Spleen (tissue), 7 donors: ENCODE measurements at regions not wholly inside any gene's neighbourhood (a gene's known extent, or its start where the extent isn't known, plus 50 kb on each side); places are given as distances from the start of the nearest gene placed in this dataset.

Experiments used
- POLR2A ChIP-seq, 3 donors: fragments of 450-650 bp; IDR thresholded peaks; one replicate each; pipeline ENCODE4 v1.5.1; 2017; ENCODE audit warnings: antibody characterized with exemption in 3 of 3, mild to moderate bottlenecking in 1 of 3
- POLR2AphosphoS5 ChIP-seq, 3 donors: sonication (generic); formaldehyde crosslinking; IDR thresholded peaks; one replicate each; pipeline ENCODE4 v1.5.1; 2017; ENCODE audit warnings: antibody characterized with exemption in 3 of 3
- TF ChIP-seq, protein P1 (sequence below), 11 experiments: fragments of 200-600 bp in 7 of 11; fragments of 450-650 bp in 4 of 11; sonication (generic) in 4 of 11; IDR thresholded peaks in 8 of 11; conservative IDR thresholded peaks in 3 of 11; 1 replicate in 7 of 11; 2 replicates in 4 of 11; pipeline versions ENCODE4 v1.4.0 to v1.8.0; 2016 to 2021; ENCODE audit warnings: antibody characterized with exemption in 11 of 11, inconsistent platforms in 4 of 11, mild to moderate bottlenecking in 1 of 11
- donor health status: DM: no; HTN: no; CAD: no; lungs with moderate emphysema.
- donor health status: DM: no; HTN: no; CAD: no.
- donor health status: DM: no; HTN: no; CAD: no.

DNA sequence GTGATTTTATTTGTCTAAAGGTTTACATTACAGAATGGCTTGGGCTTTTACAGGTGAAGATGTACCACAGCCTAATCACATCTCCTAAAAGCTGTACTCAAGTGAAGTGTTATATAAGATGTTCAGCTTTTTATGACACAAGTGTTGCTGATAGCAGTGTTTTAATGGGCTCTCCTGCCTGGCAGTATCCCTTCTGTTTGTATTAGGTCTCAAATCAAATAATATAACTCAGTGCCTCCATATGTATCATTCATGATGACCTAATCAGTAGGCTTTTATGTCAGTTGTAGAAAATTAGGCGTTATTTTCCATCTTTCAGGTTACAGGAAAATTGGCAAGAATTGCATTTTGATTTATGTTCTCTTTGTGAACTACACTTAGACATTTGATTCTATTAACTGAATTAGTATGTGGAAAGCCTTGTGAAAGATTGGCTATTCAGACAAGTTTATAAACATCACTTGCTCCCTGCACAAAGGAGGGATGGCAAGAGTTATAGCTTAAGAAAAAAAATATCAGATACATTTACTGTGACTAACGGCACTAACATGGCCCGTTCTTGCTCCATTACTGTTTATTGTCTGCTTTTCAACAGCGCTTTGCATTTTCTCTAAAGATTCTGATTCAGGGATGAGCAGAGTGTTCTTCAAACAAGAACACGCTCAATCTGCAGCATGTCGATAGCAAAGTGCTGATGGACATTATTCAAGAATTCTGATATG lies 143.7 kb upstream of the DIO2 start:
- TF ChIP-seq, protein P1, sequence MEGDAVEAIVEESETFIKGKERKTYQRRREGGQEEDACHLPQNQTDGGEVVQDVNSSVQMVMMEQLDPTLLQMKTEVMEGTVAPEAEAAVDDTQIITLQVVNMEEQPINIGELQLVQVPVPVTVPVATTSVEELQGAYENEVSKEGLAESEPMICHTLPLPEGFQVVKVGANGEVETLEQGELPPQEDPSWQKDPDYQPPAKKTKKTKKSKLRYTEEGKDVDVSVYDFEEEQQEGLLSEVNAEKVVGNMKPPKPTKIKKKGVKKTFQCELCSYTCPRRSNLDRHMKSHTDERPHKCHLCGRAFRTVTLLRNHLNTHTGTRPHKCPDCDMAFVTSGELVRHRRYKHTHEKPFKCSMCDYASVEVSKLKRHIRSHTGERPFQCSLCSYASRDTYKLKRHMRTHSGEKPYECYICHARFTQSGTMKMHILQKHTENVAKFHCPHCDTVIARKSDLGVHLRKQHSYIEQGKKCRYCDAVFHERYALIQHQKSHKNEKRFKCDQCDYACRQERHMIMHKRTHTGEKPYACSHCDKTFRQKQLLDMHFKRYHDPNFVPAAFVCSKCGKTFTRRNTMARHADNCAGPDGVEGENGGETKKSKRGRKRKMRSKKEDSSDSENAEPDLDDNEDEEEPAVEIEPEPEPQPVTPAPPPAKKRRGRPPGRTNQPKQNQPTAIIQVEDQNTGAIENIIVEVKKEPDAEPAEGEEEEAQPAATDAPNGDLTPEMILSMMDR (IDR thresholded peaks at IDR 0.05 in 8 of 11, conservative IDR thresholded peaks at IDR 0.05 in 3 of 11), result no peak
- TF ChIP-seq POLR2A (IDR thresholded peaks at IDR 0.05) (no peak), POLR2AphosphoS5 (IDR thresholded peaks at IDR 0.05) (no peak)
